OCI-LY7 (cell line): ENCODE measurements at regions not wholly inside any gene's neighbourhood (a gene's known extent, or its start where the extent isn't known, plus 50 kb on each side); places are given as distances from the start of the nearest gene placed in this dataset.

Experiments used
- CTCF ChIP-seq: fragments of 200-600 bp; sonication (generic); conservative IDR thresholded peaks from 2 replicates; pipeline ENCODE4 v1.5.1; 2014; ENCODE audit warnings: mild to moderate bottlenecking, antibody characterized with exemption, low read length, moderate library complexity, mixed read lengths
- EZH2phosphoT487 ChIP-seq: fragments of 200-600 bp; sonication (generic); IDR thresholded peaks from 2 replicates; pipeline ENCODE4 v1.6.1; 2018; ENCODE audit warnings: low read depth, borderline replicate concordance, mild to moderate bottlenecking, mixed run types, antibody characterized with exemption, low read length, moderate library complexity, mixed read lengths

- TF ChIP-seq CTCF (no peak), EZH2phosphoT487 (no peak)
Measured at GRCh38 chr9:81459591-81459990, 229.8 kb downstream of the TLE1 start.
